ENCODE measurements at regions not wholly inside any gene's neighbourhood (a gene's known extent, or its start where the extent isn't known, plus 50 kb on each side); places are given as distances from the start of the nearest gene placed in this dataset.

- no peak overlapping the region for H3K27ac ChIP-seq
- TF ChIP-seq CTCF (IDR thresholded peaks at IDR 0.05; ENCODE audit: low read depth, low read length) = no peak
- no peak for DNase-seq (ENCODE audit: low read depth in 1 of 2, low spot score in 1 of 2)
- no peaks in the 10 kb centered on the region for H3K27me3 ChIP-seq
- no peaks in the 10 kb centered on the region for H3K4me1 ChIP-seq (ENCODE audit: low read depth)
- H3K4me3 ChIP-seq = no peak overlapping the region
- H3K36me3 ChIP-seq = no peaks in the 10 kb centered on the region
- H3K9me3 ChIP-seq (ENCODE audit: low read depth) = no peaks in the 10 kb centered on the region
These were observed 160.1 kb upstream of the CPNE8 start for GRCh38 chr12:39065455-39065854.

DNA sequence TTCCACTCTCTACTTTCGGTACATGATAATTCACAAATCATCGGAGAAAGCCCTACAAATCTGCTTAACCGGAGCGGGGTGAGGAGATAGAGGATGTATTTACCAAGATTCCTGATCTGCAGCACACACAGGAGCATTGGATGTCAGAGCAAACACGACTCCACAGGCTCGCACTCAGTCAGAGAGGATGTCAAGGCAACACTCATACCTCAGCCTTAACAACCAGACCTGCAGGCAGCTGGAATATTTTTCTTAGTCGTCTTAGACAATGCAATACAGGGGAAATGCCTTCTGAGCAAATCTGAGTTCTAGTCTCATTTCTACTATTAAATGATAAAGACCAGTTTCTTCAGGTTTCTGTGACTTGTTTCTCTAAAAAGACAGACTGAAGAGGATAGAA is 159.3 kb upstream of the CPNE8 start:
- Histone ChIP-seq H3K36me3 (no peaks in the 10 kb centered on the region), H3K27ac (no peak overlapping the region), H3K4me3 (no peak overlapping the region), H3K9me3 (ENCODE audit: low read depth) (no peaks in the 10 kb centered on the region), H3K27me3 (no peaks in the 10 kb centered on the region), H3K4me1 (ENCODE audit: low read depth) (no peaks in the 10 kb centered on the region)
- no peak for DNase-seq (ENCODE audit: low read depth in 1 of 2, low spot score in 1 of 2)
- no peak for TF ChIP-seq CTCF (IDR thresholded peaks at IDR 0.05; ENCODE audit: low read depth, low read length)

DNA sequence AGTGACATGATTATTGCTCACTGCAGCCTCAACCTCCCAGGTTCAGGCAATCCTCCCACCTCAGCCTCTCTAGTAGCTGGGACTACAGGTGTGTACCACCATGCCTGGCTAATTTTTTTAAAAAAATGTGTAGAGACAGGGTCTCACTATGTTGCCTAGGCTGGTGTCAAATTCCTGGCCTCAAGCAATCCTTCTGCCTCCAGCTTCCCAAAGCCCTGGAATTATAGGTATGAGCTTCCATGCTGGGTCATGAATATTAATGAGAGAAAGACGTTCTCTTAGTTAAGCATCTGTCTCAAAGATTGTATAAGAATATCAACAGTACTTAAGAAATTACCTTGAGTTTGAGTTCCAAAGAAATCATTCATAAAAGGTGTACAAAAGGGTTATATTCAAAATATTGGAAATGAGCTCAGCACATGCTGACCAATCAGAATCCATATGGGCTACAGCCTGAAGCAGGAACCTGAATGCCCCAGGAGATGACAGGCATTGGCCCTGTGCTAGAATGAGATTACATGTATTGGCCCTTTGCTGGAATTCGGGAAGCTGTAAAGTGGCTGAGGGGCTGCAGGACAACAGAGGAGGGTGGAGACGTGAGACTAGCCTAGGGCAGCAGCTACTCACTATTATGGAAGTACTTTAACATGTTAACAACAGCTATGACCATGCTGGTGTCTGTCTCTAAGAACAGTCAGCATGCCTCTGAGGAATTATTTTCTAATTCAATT is 157.0 kb upstream of the CPNE8 start:
- Histone ChIP-seq H3K9me3 (ENCODE audit: low read depth) (no peaks in the 10 kb centered on the region), H3K4me3 (no peak overlapping the region), H3K36me3 (no peaks in the 10 kb centered on the region), H3K27me3 (no peaks in the 10 kb centered on the region), H3K4me1 (ENCODE audit: low read depth) (no peaks in the 10 kb centered on the region), H3K27ac (no peak overlapping the region)
- TF ChIP-seq CTCF (IDR thresholded peaks at IDR 0.05; ENCODE audit: low read depth, low read length) = no peak
- no peak for DNase-seq (ENCODE audit: low read depth in 1 of 2, low spot score in 1 of 2)

DNA sequence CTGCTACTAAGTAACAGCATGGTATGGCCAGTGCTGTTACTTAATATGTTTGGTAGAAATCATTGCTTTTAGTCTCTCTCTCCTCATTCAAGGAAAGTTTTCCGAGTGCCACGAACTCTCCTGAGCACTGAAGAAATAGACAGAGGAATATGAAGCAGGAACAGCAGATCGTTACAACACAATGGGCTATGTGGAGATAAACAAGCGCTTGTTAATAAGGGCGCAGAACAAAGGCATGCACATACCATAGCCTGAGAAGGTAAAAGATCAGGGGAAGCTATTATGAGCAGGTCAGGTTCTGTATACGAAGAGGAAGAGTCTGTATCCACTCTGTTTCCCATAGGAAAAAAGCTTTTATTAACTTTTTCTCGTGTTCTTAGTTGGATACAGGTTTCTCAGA is 156.2 kb upstream of the CPNE8 start:
- Histone ChIP-seq H3K27ac (no peak overlapping the region), H3K36me3 (no peaks in the 10 kb centered on the region), H3K27me3 (no peaks in the 10 kb centered on the region), H3K4me3 (no peak overlapping the region), H3K4me1 (ENCODE audit: low read depth) (no peaks in the 10 kb centered on the region), H3K9me3 (ENCODE audit: low read depth) (no peaks in the 10 kb centered on the region)
- TF ChIP-seq CTCF (IDR thresholded peaks at IDR 0.05; ENCODE audit: low read depth, low read length) = no peak
- DNase-seq (ENCODE audit: low read depth in 1 of 2, low spot score in 1 of 2) = no peak

DNA sequence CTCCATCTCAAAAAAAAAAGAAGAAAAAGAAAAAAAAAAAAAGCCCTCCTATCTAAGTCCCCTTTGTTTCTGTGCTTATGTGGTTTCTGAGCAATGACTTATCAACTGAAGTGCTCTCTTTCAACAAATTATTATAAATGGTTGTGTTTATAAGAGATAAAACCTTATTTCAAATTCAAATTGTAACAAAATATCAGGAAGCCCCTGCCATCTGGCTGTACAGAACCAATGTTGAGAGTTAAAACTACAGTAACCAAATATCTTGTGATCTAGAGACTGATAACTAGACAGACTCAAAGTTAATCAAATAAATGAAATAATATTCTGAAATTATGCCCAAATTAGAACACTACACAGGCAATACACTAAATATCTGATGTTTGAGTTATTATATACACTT is 143.0 kb upstream of the CPNE8 start:
- no peak for TF ChIP-seq CTCF (IDR thresholded peaks at IDR 0.05; ENCODE audit: low read depth, low read length)
- H3K36me3 ChIP-seq = no peaks in the 10 kb centered on the region
- H3K4me1 ChIP-seq (ENCODE audit: low read depth) = peaks cover 17% of the 10 kb centered on the region
- no peaks in the 10 kb centered on the region for H3K27me3 ChIP-seq
- no peak overlapping the region for H3K27ac ChIP-seq
- no peaks in the 10 kb centered on the region for H3K9me3 ChIP-seq (ENCODE audit: low read depth)
- no peak for DNase-seq (ENCODE audit: low read depth in 1 of 2, low spot score in 1 of 2)
- no peak overlapping the region for H3K4me3 ChIP-seq
